Stomach smooth muscle (tissue), 2 donors: ENCODE measurements at regions not wholly inside any gene's neighbourhood (a gene's known extent, or its start where the extent isn't known, plus 50 kb on each side); places are given as distances from the start of the nearest gene placed in this dataset.
"Not testable (repeated sequence)": the region's sequence is repeated elsewhere in the genome, so short reads cannot be mapped to it uniquely, and the experiment has no call there.

Source experiments
- H3K27ac ChIP-seq: one replicate; pipeline ENCODE4 v1.7.0; 2013; ENCODE audit warnings: mild to moderate bottlenecking, low read length, inconsistent platforms
- H3K27me3 ChIP-seq, 2 donors: one replicate each; pipeline ENCODE4 v1.7.0; 2013; ENCODE audit warnings: low read length in 2 of 2; ENCODE audit not compliant: insufficient read depth in 2 of 2, control insufficient read depth in 1 of 2
- H3K36me3 ChIP-seq, 2 donors: one replicate each; pipeline ENCODE4 v1.7.0; 2013; ENCODE audit warnings: low read length in 2 of 2; ENCODE audit not compliant: control insufficient read depth in 2 of 2, insufficient read depth in 2 of 2
- H3K4me1 ChIP-seq: one replicate; pipeline ENCODE4 v1.7.0; 2013; ENCODE audit warnings: low read length; ENCODE audit not compliant: control insufficient read depth, insufficient read depth
- H3K4me3 ChIP-seq, 2 donors: one replicate each; pipeline ENCODE4 v1.7.0; 2013; ENCODE audit warnings: low read length in 2 of 2
- H3K9ac ChIP-seq, 2 donors: one replicate each; pipeline ENCODE4 v1.7.0; 2013; ENCODE audit warnings: low read length in 2 of 2, mild to moderate bottlenecking in 1 of 2
- H3K9me3 ChIP-seq, 2 donors: one replicate each; pipeline ENCODE4 v1.7.0; 2013; ENCODE audit warnings: low read length in 2 of 2; ENCODE audit not compliant: control insufficient read depth in 2 of 2
- donor health status: healthy.
- donor health status: Pancreatic carcinoma.

DNA sequence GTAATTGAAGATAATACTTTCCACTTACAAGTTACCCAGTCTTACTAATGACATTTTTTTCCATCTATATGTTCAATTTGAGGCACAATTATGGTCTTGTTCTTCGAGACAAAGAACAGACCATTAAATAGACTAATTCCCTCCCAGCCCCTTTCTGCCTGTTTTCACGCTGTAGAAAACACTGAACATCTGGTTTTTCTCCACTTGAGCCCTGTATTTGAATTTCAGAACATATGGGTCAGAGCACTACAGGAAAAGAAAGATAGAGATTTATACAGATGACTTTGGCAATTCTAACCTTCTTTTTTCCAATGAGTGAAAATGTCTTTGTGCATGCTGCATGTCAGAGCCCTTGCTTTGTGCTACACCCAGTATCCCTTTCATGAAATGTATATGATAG lies 506.9 kb downstream of the LRRC70 start:
- no peaks in the 10 kb centered on the region for H3K36me3 ChIP-seq
- H3K27ac ChIP-seq = no peak overlapping the region
- no peaks in the 10 kb centered on the region for H3K9me3 ChIP-seq
- no peak overlapping the region for H3K4me3 ChIP-seq
- no peaks in the 10 kb centered on the region for H3K27me3 ChIP-seq
- H3K9ac ChIP-seq = no peak overlapping the region
- H3K4me1 ChIP-seq = no peaks in the 10 kb centered on the region

- H3K27ac ChIP-seq, H3K4me3 ChIP-seq, H3K27me3 ChIP-seq, H3K4me1 ChIP-seq, H3K9ac ChIP-seq, H3K9me3 ChIP-seq, H3K36me3 ChIP-seq: not testable (repeated sequence)
Measured at GRCh38 chr5:63083689-63084088, 505.1 kb downstream of the LRRC70 start.

- Histone ChIP-seq H3K9ac (no peak overlapping the region), H3K4me3 (no peak overlapping the region), H3K27ac (no peak overlapping the region), H3K9me3 (no peaks in the 10 kb centered on the region), H3K36me3 (no peaks in the 10 kb centered on the region), H3K4me1 (no peaks in the 10 kb centered on the region), H3K27me3 (no peaks in the 10 kb centered on the region)
Measured at GRCh38 chr5:63081402-63081801, 502.8 kb downstream of the LRRC70 start.

- H3K9ac ChIP-seq = no peak overlapping the region
- no peaks in the 10 kb centered on the region for H3K4me1 ChIP-seq
- H3K9me3 ChIP-seq = no peaks in the 10 kb centered on the region
- H3K27me3 ChIP-seq = no peaks in the 10 kb centered on the region
- H3K27ac ChIP-seq = no peak overlapping the region
- no peak overlapping the region for H3K4me3 ChIP-seq
- no peaks in the 10 kb centered on the region for H3K36me3 ChIP-seq
Measured at GRCh38 chr5:63070001-63070400, 491.4 kb downstream of the LRRC70 start.

DNA sequence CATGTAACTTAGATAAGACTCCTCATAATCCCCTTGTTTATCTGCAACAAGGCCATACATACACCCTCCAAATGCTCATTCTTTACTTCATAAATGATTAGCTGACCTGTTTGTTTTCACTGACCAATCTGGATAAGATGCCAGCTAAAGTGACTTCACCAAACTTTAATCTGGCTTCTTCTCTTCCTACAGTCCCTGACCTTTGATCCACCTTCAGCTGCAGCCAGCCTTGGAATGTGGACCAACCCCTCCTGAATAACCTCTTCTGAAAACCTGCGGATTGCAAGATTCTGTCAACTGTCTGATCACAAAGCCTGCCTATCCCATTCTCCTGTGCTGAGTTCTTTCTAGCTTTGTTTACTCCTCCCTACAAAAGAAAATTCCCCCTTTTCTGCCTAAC lies 476.8 kb downstream of the LRRC70 start:
- Histone ChIP-seq H3K4me3 (no peak overlapping the region), H3K4me1 (no peaks in the 10 kb centered on the region), H3K36me3 (no peaks in the 10 kb centered on the region), H3K27me3 (no peaks in the 10 kb centered on the region), H3K27ac (no peak overlapping the region), H3K9me3 (no peaks in the 10 kb centered on the region), H3K9ac (no peak overlapping the region)

DNA sequence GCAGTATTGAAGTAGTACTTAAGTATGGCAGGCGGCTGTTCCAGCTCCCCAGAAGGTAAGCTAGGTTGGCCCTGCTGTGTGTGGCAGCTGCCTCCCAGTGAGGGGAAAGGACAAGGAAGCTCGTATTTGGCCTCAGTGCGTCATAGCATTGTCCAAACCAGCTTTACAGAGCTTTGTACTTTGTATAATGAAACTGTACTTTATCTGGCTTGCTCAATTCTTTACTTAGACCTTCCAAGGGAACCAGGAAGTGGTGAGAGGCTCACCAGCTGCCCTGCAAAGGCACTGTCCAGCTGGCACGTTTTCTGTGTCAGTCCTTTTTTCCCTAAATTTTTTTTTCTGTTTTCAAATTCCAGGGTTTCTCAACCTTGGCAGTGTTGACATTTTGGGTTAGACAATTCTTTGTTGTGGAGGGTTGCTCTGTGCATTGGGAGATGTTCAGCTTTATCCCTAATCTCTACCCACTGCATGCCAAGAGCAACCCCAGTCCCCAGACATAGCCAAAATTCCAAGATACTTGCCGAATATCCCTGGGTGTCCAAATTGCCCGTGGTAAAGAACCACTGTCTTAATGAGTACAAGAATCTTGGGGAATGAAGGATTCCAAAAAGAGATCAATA lies 474.5 kb downstream of the LRRC70 start:
- no peaks in the 10 kb centered on the region for H3K9me3 ChIP-seq
- no peaks in the 10 kb centered on the region for H3K4me1 ChIP-seq
- H3K27me3 ChIP-seq = no peaks in the 10 kb centered on the region
- no peaks in the 10 kb centered on the region for H3K36me3 ChIP-seq
- H3K27ac ChIP-seq = no peak overlapping the region
- H3K4me3 ChIP-seq = no peak overlapping the region
- no peak overlapping the region for H3K9ac ChIP-seq

DNA sequence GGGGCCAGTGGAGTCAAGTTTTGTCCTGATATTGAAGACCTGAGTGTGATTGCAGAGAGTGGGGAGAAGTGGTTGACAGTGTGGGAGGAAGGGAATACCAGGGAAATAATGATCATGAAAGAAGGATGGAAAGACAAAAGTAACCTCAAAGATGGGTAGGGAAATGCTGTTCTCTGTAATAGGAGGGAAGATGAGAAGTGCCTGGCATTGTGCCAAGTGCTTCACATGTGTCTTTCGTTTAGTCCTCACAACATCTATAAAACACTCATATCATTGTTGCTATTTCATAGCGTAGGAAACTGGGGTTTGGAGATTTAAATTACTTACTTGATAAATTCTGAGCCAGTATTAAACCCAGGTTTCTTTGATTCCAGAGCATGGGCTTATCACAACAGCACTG lies 472.3 kb downstream of the LRRC70 start:
- H3K9me3 ChIP-seq = no peaks in the 10 kb centered on the region
- H3K27me3 ChIP-seq = no peaks in the 10 kb centered on the region
- no peak overlapping the region for H3K4me3 ChIP-seq
- H3K9ac ChIP-seq = no peak overlapping the region
- H3K4me1 ChIP-seq = no peaks in the 10 kb centered on the region
- H3K36me3 ChIP-seq = no peaks in the 10 kb centered on the region
- H3K27ac ChIP-seq = no peak overlapping the region

- H3K9ac ChIP-seq = no peak overlapping the region
- no peaks in the 10 kb centered on the region for H3K9me3 ChIP-seq
- no peaks in the 10 kb centered on the region for H3K4me1 ChIP-seq
- no peak overlapping the region for H3K4me3 ChIP-seq
- H3K36me3 ChIP-seq = no peaks in the 10 kb centered on the region
- H3K27ac ChIP-seq = no peak overlapping the region
- H3K27me3 ChIP-seq = no peaks in the 10 kb centered on the region
Measured at GRCh38 chr5:63049935-63050334, 471.3 kb downstream of the LRRC70 start.

DNA sequence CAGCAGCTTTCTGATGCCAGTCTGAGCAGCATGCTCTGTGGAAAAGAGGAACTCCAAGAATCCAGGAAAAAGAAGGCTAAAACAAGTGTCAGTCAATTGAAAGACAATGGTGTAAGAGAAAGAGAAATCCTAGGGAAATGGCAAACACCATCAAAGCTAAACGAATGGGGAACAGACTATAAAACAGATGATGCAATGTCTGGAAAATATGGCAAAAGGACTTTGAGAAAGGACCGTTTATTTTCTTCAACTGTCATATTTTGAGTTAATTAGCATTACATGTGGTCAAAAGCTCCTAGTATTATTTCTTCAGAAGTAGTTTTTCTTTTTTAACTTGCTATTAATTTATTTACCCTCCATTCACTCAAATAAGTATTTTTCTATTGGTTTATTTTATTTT lies 465.2 kb downstream of the LRRC70 start:
- H3K27ac ChIP-seq = no peak overlapping the region
- H3K4me1 ChIP-seq = no peaks in the 10 kb centered on the region
- H3K9me3 ChIP-seq = no peaks in the 10 kb centered on the region
- no peaks in the 10 kb centered on the region for H3K36me3 ChIP-seq
- no peaks in the 10 kb centered on the region for H3K27me3 ChIP-seq
- no peak overlapping the region for H3K4me3 ChIP-seq
- no peak overlapping the region for H3K9ac ChIP-seq

DNA sequence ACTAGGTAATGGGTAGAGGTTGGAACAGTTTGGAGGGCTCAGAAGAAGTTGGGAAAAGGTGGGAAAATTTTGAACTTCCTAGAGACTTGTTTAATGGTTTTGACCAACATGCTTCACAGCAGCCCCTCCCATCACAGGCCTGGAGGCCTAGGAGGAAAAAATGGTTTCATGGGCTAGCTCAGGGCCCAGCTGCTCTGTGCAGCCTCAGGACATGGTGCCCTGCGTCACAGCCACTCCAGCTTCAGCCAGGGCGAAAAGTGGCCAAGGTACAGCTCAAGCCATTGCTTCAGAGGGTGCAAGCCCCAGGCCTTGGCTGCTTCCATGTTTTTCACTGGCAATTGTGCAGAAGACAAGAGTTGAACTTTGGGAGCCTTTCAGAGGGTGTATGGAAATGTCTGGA lies 453.7 kb downstream of the LRRC70 start:
- Histone ChIP-seq H3K36me3 (no peaks in the 10 kb centered on the region), H3K27me3 (no peaks in the 10 kb centered on the region), H3K9me3 (peaks cover 0 to 3% of the 10 kb centered on the region in 2 donors), H3K4me3 (no peak overlapping the region), H3K4me1 (no peaks in the 10 kb centered on the region), H3K27ac (no peak overlapping the region), H3K9ac (no peak overlapping the region)

- no peaks in the 10 kb centered on the region for H3K27me3 ChIP-seq
- H3K9ac ChIP-seq = no peak overlapping the region
- no peak overlapping the region for H3K4me3 ChIP-seq
- no peak overlapping the region for H3K27ac ChIP-seq
- H3K36me3 ChIP-seq = no peaks in the 10 kb centered on the region
- peaks cover 0 to 3% of the 10 kb centered on the region in 2 donors for H3K9me3 ChIP-seq
- no peaks in the 10 kb centered on the region for H3K4me1 ChIP-seq
Measured at GRCh38 chr5:63029891-63030290, 451.3 kb downstream of the LRRC70 start.
